ENCODE measurements at regions not wholly inside any gene's neighbourhood (a gene's known extent, or its start where the extent isn't known, plus 50 kb on each side); places are given as distances from the start of the nearest gene placed in this dataset.

DNA sequence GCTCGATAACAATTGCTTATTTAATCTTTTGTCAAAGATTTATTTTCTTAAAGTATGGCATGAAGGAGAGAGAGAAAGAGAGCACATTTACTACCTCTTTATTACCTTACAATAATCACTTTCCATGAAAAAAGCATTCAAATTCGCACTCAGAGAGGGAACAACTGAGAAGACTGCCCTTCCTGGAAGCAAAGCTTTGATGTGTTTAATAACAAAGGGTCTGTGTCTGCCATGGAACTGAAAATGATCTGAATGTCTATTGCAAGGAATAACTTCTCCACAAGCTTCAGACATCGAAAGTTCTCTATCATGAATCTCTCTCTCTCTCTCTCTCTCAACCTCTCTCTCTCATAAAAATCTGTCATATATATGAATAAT, 308.9 kb downstream of the HDGFL1 start:
- H3K36me3 ChIP-seq (replicated peaks in 1 of 2; ENCODE audit: insufficient read depth in 1 of 2, low read depth in 2 of 2) = no peaks in the 10 kb centered on the region
- no peaks in the 10 kb centered on the region for H3K27me3 ChIP-seq
- no peaks in the 10 kb centered on the region for H3K4me1 ChIP-seq
- no peak overlapping the region for H3K27ac ChIP-seq
- WGBS, 2 donors = 41 to 49% methylated on average over 3 of the region's 3 CpGs
- ATAC-seq = no peak
- no peaks in the 10 kb centered on the region for H3K9me3 ChIP-seq
- DNase-seq = no peak
- intact Hi-C loops (cut with DNase I) = no loop called here
- TF ChIP-seq POLR2A (IDR thresholded peaks at IDR 0.05) = no peak
- TF ChIP-seq, protein P1, sequence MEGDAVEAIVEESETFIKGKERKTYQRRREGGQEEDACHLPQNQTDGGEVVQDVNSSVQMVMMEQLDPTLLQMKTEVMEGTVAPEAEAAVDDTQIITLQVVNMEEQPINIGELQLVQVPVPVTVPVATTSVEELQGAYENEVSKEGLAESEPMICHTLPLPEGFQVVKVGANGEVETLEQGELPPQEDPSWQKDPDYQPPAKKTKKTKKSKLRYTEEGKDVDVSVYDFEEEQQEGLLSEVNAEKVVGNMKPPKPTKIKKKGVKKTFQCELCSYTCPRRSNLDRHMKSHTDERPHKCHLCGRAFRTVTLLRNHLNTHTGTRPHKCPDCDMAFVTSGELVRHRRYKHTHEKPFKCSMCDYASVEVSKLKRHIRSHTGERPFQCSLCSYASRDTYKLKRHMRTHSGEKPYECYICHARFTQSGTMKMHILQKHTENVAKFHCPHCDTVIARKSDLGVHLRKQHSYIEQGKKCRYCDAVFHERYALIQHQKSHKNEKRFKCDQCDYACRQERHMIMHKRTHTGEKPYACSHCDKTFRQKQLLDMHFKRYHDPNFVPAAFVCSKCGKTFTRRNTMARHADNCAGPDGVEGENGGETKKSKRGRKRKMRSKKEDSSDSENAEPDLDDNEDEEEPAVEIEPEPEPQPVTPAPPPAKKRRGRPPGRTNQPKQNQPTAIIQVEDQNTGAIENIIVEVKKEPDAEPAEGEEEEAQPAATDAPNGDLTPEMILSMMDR (IDR thresholded peaks at IDR 0.05) = no peak
- no peak overlapping the region for H3K4me3 ChIP-seq

DNA sequence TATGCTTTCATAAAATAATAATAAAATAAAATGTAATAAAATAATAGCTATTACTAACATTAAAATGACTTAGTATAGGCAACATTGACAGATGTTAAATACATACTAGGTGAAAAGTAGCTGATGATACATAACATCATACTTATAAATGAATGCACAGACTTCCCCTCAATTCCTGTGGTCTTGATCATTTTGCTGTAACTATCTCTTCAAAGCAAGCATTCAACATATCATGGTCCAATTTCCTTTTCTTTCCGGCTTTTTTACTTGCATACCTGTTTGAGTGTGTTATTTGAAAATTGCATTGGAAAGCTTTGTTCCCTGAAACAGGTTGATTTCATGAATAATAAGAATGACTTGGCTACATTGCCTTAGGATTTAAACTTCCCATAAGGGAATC, 309.3 kb downstream of the HDGFL1 start:
- Histone ChIP-seq H3K36me3 (replicated peaks in 1 of 2; ENCODE audit: insufficient read depth in 1 of 2, low read depth in 2 of 2) (no peaks in the 10 kb centered on the region), H3K4me3 (no peak overlapping the region), H3K27ac (no peak overlapping the region), H3K27me3 (no peaks in the 10 kb centered on the region), H3K4me1 (no peaks in the 10 kb centered on the region), H3K9me3 (no peaks in the 10 kb centered on the region)
- no peak for DNase-seq
- intact Hi-C loops (cut with DNase I) = no loop called here
- ATAC-seq = no peak
- TF ChIP-seq POLR2A (IDR thresholded peaks at IDR 0.05) = no peak
- TF ChIP-seq, protein P1 (IDR thresholded peaks at IDR 0.05) = no peak
- 83 to 84% methylated on average over 1 of the region's 1 CpG for WGBS, 2 donors

DNA sequence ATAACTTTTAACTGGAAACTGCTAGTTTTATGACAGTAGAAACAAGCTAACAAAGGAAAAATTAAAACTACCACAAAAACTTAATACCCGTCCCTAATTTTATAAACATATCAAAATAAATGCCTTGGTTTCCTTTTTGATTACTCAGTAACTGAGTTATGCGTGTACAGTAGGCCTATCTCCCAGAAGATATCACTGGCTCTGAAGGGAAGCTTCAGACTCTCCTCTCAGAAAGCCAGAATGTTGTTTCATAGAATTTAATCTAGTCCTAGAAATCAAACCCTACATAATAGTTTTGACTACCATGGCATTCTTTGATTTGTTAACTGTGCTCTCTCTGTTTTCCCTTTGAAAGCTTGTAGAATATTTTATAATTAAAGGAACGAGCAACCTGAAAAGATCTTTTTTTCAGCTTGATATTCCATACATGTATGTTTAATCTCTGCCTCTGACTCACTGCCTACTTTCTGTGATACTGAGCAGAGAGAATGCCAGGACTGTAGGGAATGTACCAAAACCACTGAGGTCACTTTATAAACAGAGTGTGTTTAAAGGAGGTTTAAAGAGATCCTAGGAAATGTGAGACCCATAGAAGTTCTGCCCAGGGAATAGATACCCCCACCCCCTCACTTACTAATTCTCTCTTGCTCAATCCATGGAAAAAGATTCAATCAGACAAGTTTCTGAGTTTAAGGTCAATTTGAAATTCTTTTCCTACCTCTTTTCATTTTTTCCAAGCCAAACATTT, 311.5 kb downstream of the HDGFL1 start:
- DNase-seq (no peak), ATAC-seq (peak; percentile 84)
- Histone ChIP-seq H3K27ac (peak overlapping the region in 3 of 4 donors; percentile 31 to 69 (median 42)), H3K4me3 (no peak overlapping the region), H3K4me1 (no peaks in the 10 kb centered on the region), H3K36me3 (replicated peaks in 1 of 2; ENCODE audit: insufficient read depth in 1 of 2, low read depth in 2 of 2) (no peaks in the 10 kb centered on the region), H3K9me3 (no peaks in the 10 kb centered on the region), H3K27me3 (no peaks in the 10 kb centered on the region)
- WGBS, 2 donors = 25 to 39% methylated on average over 3 of the region's 3 CpGs
- no peak for TF ChIP-seq POLR2A (IDR thresholded peaks at IDR 0.05)
- TF ChIP-seq, protein P1 (IDR thresholded peaks at IDR 0.05) = no peak
- intact Hi-C loops (cut with DNase I) = no loop called here

DNA sequence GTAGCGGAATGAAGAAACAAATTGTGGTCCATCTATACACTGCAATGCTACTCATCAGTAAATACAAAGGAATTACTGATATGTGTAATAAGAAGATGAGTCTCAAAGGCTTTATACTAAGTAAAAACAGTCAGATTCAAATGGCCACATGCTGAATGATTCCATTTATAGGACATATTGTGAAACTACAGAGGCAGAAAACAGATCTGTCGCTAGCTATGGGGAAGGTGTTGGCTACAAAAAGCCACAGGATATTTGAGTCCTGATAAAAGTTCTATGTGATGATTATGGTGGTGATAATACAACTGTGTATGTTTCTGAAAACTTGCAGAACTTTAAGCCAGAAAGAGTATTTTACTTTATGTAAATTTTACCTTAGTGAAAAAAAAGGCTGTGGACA, 313.2 kb downstream of the HDGFL1 start:
- H3K27ac ChIP-seq = no peak overlapping the region
- no peaks in the 10 kb centered on the region for H3K4me1 ChIP-seq
- intact Hi-C loops (cut with DNase I) = no loop called here
- H3K4me3 ChIP-seq = no peak overlapping the region
- TF ChIP-seq, protein P1 (IDR thresholded peaks at IDR 0.05) = no peak
- TF ChIP-seq POLR2A (IDR thresholded peaks at IDR 0.05) = no peak
- H3K9me3 ChIP-seq = no peaks in the 10 kb centered on the region
- WGBS, 2 donors = 82 to 86% methylated on average over 2 of the region's 2 CpGs
- no peaks in the 10 kb centered on the region for H3K27me3 ChIP-seq
- DNase-seq (no peak), ATAC-seq (no peak)
- H3K36me3 ChIP-seq (replicated peaks in 1 of 2; ENCODE audit: insufficient read depth in 1 of 2, low read depth in 2 of 2) = no peaks in the 10 kb centered on the region
